ENCODE measurements at regions not wholly inside any gene's neighbourhood (a gene's known extent, or its start where the extent isn't known, plus 50 kb on each side); places are given as distances from the start of the nearest gene placed in this dataset.

GRCh38 chr2:128690869-128691268 is 372.2 kb upstream of the HS6ST1 start:
- no peak for DNase-seq (ENCODE audit: low spot score)

- no peak for DNase-seq (ENCODE audit: low spot score)
Observed at GRCh38 chr2:128691526-128691925, 372.9 kb upstream of the HS6ST1 start.

GRCh38 chr2:128692895-128693742 is 374.5 kb upstream of the HS6ST1 start:
- no peak for DNase-seq (ENCODE audit: low spot score)

GRCh38 chr2:128693743-128694029 is 375.0 kb upstream of the HS6ST1 start:
- DNase-seq (ENCODE audit: low spot score) = no peak

- no peak for DNase-seq (ENCODE audit: low spot score)
Observed at GRCh38 chr2:128695646-128696220, 377.1 kb upstream of the HS6ST1 start.

GRCh38 chr2:128696421-128696820 is 377.8 kb upstream of the HS6ST1 start:
- DNase-seq (ENCODE audit: low spot score) = no peak

- no peak for DNase-seq (ENCODE audit: low spot score)
Observed at GRCh38 chr2:128701418-128701817, 382.8 kb upstream of the HS6ST1 start.

- DNase-seq (ENCODE audit: low spot score) = no peak
Observed at GRCh38 chr2:128702616-128703015, 383.9 kb upstream of the HS6ST1 start.

- DNase-seq (ENCODE audit: low spot score) = no peak
Observed at GRCh38 chr2:128708106-128708816, 389.6 kb upstream of the HS6ST1 start.

- no peak for DNase-seq (ENCODE audit: low spot score)
Observed at GRCh38 chr2:128710242-128710641, 391.6 kb upstream of the HS6ST1 start.

GRCh38 chr2:128710729-128711128 is 392.1 kb upstream of the HS6ST1 start:
- DNase-seq (ENCODE audit: low spot score) = no peak

- no peak for DNase-seq (ENCODE audit: low spot score)
Observed at GRCh38 chr2:128714285-128714684, 395.6 kb upstream of the HS6ST1 start.

- no peak for DNase-seq (ENCODE audit: low spot score)
Observed at GRCh38 chr2:128714851-128715312, 396.2 kb upstream of the HS6ST1 start.

- no peak for DNase-seq (ENCODE audit: low spot score)
Observed at GRCh38 chr2:128715360-128715759, 396.7 kb upstream of the HS6ST1 start.

- DNase-seq (ENCODE audit: low spot score) = no peak
Observed at GRCh38 chr2:128716299-128716721, 397.6 kb upstream of the HS6ST1 start.

GRCh38 chr2:128717758-128718710 is 399.4 kb upstream of the HS6ST1 start:
- DNase-seq (ENCODE audit: low spot score) = no peak

- peak; percentile 23 for DNase-seq (ENCODE audit: low spot score)
Observed at GRCh38 chr2:128720080-128721022, 401.7 kb upstream of the HS6ST1 start.

GRCh38 chr2:128721096-128721495 is 402.4 kb upstream of the HS6ST1 start:
- no peak for DNase-seq (ENCODE audit: low spot score)

GRCh38 chr2:128722489-128722888 is 403.8 kb upstream of the HS6ST1 start:
- DNase-seq (ENCODE audit: low spot score) = no peak

GRCh38 chr2:128724547-128724946 is 405.9 kb upstream of the HS6ST1 start:
- no peak for DNase-seq (ENCODE audit: low spot score)

- no peak for DNase-seq (ENCODE audit: low spot score)
Observed at GRCh38 chr2:128724972-128725371, 406.3 kb upstream of the HS6ST1 start.
